Adrenal gland (tissue), 9 donors: ENCODE measurements at regions not wholly inside any gene's neighbourhood (a gene's known extent, or its start where the extent isn't known, plus 50 kb on each side); places are given as distances from the start of the nearest gene placed in this dataset.

Experiments used
- DNase-seq, 7 donors: peaks; one replicate each; pipeline ENCODE4 v3.0.0-alpha.2; 2019 to 2020
- H3K27ac ChIP-seq, 5 donors: fragments of 200-600 bp; sonication (generic) in 4 of 5; 1 replicate in 3 of 5; 2 replicates in 2 of 5; pipeline versions ENCODE4 v1.5.1 to v1.8.0; 2016 to 2020; ENCODE audit warnings: mild to moderate bottlenecking in 1 of 5
- H3K27me3 ChIP-seq: fragments of 200-600 bp; 2 replicates; pipeline ENCODE4 v1.8.0; 2021
- H3K36me3 ChIP-seq, 2 donors: fragments of 200-600 bp; replicated peaks in 1 of 2; 1 replicate in 1 of 2; 2 replicates in 1 of 2; pipeline versions ENCODE4 v1.5.1 to v1.8.0; 2018 to 2022
- H3K4me1 ChIP-seq, 2 donors: fragments of 200-600 bp; replicated peaks in 1 of 2; 1 replicate in 1 of 2; 2 replicates in 1 of 2; pipeline versions ENCODE4 v1.5.1 to v1.8.0; 2018 to 2021
- H3K4me3 ChIP-seq, 4 donors: fragments of 200-600 bp; sonication (generic) in 3 of 4; one replicate each; pipeline ENCODE4 v1.5.1; 2016 to 2018
- H3K9me3 ChIP-seq, 3 donors: fragments of 200-600 bp; sonication (generic) in 1 of 3; replicated peaks in 1 of 3; 1 replicate in 2 of 3; 2 replicates in 1 of 3; pipeline versions ENCODE4 v1.5.1 to v1.8.0; 2016 to 2021
- POLR2A ChIP-seq, 2 donors: fragments of 450-650 bp; IDR thresholded peaks; one replicate each; pipeline ENCODE4 v1.6.1; 2017; ENCODE audit warnings: antibody characterized with exemption in 2 of 2, mild to moderate bottlenecking in 2 of 2, moderate library complexity in 1 of 2
- WGBS, 4 donors: extraction: QIAGEN DNeasy Blood & Tissue Kit in 2 of 4; methylation state at CpG; one replicate each; pipeline versions ENCODE4 v1.1.5 to v1.1.7; 2013 to 2017; 5-methylcytosine and 5-hydroxymethylcytosine counted together
- intact Hi-C, 2 donors: fragments of 100-400 bp; cut with DNase I; formaldehyde crosslinking; loops; one replicate each; pipeline versions ENCODE4 v1.14.1 to v1.15.0; 2022 to 2023
- TF ChIP-seq, protein P1 (sequence below), 6 experiments: fragments of 450-650 bp in 4 of 6; fragments of 200-600 bp in 2 of 6; sonication (generic) in 1 of 6; IDR thresholded peaks; 1 replicate in 5 of 6; 2 replicates in 1 of 6; pipeline versions ENCODE4 v1.5.1 to v1.8.0; 2016 to 2021; ENCODE audit warnings: antibody characterized with exemption in 6 of 6, mild to moderate bottlenecking in 2 of 6, moderate library complexity in 1 of 6
- donor health status: healthy with polysubstance abuse.
- donor health status: Bipolar disorder and iron deficiency.
- donor health status: DM: yes; HTN: yes; CAD: no.
- donor health status: DM: no; HTN: no; CAD: no.
- donor health status: DM: no; HTN: no; CAD: no.

DNA sequence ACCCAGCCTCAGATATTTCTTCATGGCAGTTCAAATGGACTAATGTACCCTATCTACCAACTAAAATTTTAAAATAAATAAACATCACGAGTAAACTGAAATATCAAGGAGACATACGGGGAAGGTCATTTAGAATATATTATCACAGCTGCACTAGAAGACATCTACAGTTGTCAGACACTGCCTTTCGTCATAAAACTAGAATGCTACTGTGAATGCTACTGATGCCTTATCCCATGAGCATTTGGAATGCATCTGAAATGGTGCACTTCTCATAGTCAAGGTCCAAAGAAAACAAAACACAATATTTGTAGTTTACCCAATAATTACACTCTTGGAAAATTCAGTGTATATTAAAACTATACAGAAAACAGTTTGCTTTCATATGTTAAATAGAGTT, 165.2 kb downstream of the MREG start:
- Histone ChIP-seq H3K36me3 (no peaks in the 10 kb centered on the region), H3K4me1 (peaks cover 0 to 16% of the 10 kb centered on the region in 2 donors), H3K27me3 (no peaks in the 10 kb centered on the region), H3K4me3 (no peak overlapping the region), H3K9me3 (no peaks in the 10 kb centered on the region), H3K27ac (no peak overlapping the region)
- intact Hi-C loops = no loop called here
- WGBS, 4 donors = 55 to 78% (median 66%) methylated on average over 3 of the region's 3 CpGs
- DNase-seq = no peak
- TF ChIP-seq, protein P1, sequence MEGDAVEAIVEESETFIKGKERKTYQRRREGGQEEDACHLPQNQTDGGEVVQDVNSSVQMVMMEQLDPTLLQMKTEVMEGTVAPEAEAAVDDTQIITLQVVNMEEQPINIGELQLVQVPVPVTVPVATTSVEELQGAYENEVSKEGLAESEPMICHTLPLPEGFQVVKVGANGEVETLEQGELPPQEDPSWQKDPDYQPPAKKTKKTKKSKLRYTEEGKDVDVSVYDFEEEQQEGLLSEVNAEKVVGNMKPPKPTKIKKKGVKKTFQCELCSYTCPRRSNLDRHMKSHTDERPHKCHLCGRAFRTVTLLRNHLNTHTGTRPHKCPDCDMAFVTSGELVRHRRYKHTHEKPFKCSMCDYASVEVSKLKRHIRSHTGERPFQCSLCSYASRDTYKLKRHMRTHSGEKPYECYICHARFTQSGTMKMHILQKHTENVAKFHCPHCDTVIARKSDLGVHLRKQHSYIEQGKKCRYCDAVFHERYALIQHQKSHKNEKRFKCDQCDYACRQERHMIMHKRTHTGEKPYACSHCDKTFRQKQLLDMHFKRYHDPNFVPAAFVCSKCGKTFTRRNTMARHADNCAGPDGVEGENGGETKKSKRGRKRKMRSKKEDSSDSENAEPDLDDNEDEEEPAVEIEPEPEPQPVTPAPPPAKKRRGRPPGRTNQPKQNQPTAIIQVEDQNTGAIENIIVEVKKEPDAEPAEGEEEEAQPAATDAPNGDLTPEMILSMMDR (IDR thresholded peaks at IDR 0.05) = no peak
- TF ChIP-seq POLR2A (IDR thresholded peaks at IDR 0.05) = no peak

DNA sequence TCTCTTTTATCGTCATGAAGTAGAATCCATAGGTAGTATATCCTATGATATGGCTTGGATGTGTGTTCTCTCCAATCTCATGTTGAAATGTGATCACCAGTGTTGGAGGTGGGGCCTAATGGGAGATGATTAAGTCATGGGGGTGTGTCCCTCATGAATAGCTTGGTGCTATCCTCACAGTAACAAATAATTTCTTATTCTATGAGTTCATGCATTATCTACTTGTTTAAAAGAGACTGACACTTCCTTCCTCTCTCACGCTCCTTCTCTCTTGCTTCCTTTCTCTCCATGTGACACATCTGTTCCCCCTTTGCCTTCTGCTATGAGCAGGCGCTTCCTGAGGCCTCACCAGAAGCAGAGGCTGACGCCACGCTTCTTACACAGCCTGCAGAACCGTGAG, 165.6 kb downstream of the MREG start:
- no peaks in the 10 kb centered on the region for H3K9me3 ChIP-seq
- no peak for DNase-seq
- no peak overlapping the region for H3K27ac ChIP-seq
- H3K4me3 ChIP-seq = no peak overlapping the region
- H3K27me3 ChIP-seq = no peaks in the 10 kb centered on the region
- no peaks in the 10 kb centered on the region for H3K36me3 ChIP-seq
- TF ChIP-seq, protein P1 (IDR thresholded peaks at IDR 0.05) = no peak
- TF ChIP-seq POLR2A (IDR thresholded peaks at IDR 0.05) = no peak
- peaks cover 0 to 16% of the 10 kb centered on the region in 2 donors for H3K4me1 ChIP-seq
- intact Hi-C loops = no loop called here
- WGBS, 4 donors = 72 to 81% (median 74%) methylated on average over 6 of the region's 6 CpGs

DNA sequence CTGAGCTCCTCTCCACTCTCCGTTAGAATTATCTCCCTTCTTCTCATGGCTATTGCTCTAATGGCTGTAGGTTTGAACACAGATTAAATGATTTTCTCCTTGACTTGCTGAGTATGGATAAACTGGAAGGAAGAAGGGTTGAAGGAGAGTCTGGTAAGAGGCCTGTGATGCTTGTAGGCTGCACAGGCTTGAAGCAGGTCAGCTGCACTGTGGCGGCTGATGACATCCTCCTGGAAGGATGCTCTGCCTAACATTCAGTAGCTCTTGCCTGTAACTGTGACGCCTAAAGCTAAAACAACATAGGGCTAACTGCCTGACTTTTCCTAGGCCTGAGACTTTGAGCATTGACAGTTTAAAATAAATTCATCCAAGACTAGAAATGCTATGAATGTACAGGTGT, 166.3 kb downstream of the MREG start:
- Histone ChIP-seq H3K36me3 (no peaks in the 10 kb centered on the region), H3K27me3 (no peaks in the 10 kb centered on the region), H3K27ac (no peak overlapping the region), H3K9me3 (no peaks in the 10 kb centered on the region), H3K4me1 (peaks cover 0 to 16% of the 10 kb centered on the region in 2 donors), H3K4me3 (no peak overlapping the region)
- no peak for DNase-seq
- TF ChIP-seq, protein P1 (IDR thresholded peaks at IDR 0.05) = no peak
- TF ChIP-seq POLR2A (IDR thresholded peaks at IDR 0.05) = no peak
- WGBS, 4 donors = 77 to 94% (median 90%) methylated on average over 3 of the region's 3 CpGs
- intact Hi-C loops = no loop called here

DNA sequence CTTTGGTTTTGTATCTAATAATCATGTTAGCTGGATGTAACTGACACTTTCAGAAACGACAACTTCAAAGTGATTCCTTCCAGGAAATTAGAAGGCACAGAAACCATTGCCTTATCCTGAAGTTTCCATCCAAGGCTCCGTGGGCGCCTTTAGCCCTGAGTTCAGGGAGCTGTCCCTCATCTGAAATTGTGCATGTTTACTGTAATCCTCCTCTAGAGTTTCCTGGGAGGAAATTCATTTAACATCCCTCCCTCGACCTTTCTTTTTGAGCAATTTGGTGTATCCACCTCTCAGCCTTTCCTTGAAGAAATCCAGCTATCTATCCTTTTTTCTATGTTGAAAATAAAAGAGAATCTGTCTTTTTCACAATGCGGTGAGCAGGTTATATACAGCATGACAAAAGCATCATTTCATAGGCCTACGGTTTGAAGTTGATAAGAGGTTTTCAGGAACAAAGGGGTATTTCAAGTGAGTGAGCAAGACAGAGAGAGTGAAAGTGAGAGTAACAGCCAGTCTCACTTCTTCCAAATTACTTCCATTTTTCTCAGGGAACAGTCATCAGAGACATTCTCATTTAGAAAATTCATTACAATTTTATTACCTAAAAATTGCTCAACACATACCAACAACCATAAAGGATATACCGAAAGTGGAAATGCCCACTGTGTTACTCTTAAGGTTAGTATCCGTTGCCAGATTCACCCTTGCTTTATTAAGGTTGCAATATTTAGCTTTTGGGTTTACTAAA, 167.3 kb downstream of the MREG start:
- no peak for DNase-seq
- no peak for TF ChIP-seq POLR2A (IDR thresholded peaks at IDR 0.05)
- TF ChIP-seq, protein P1 (IDR thresholded peaks at IDR 0.05) = no peak
- no peaks in the 10 kb centered on the region for H3K36me3 ChIP-seq
- peaks cover 0 to 16% of the 10 kb centered on the region in 2 donors for H3K4me1 ChIP-seq
- H3K9me3 ChIP-seq = no peaks in the 10 kb centered on the region
- intact Hi-C loops = no loop called here
- H3K4me3 ChIP-seq = no peak overlapping the region
- 75 to 78% (median 77%) methylated on average over 8 of the region's 8 CpGs for WGBS, 4 donors
- no peaks in the 10 kb centered on the region for H3K27me3 ChIP-seq
- no peak overlapping the region for H3K27ac ChIP-seq
